ENCODE measurements at regions not wholly inside any gene's neighbourhood (a gene's known extent, or its start where the extent isn't known, plus 50 kb on each side); places are given as distances from the start of the nearest gene placed in this dataset.

DNA sequence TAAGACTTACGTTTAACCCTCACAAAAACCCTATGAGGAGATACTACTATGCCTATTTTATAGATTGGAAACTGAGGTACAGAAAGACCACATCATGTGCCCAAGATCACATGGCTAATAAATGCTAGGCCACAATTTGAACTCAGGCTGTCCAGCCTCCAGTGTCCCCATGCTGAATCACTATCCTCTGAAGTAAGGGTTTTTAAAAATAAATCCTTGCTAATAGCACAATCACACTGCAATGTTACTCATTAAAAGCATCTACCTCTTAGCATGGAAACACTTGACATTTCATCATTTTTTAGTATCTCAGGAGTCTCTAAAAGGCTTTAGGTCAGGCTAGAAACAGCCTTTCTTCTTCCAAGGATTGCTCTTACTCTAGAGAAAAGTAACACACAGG is 50.0 kb upstream of the PPP1R3C start:
- Histone ChIP-seq H3K27me3 (ENCODE audit: low read depth) (0 out of 2 replicates have a peak, but pooled peaks cover 2% of the 10 kb centered on the region), H3K9me3 (no peaks in the 10 kb centered on the region), H3K36me3 (replicated peaks) (no peaks in the 10 kb centered on the region), H3K4me1 (no peaks in the 10 kb centered on the region), H3K4me3 (no peak overlapping the region)
- DNase-seq (ENCODE audit: low spot score in 2 of 2): no peak
- in situ Hi-C loops (cut with MboI; ENCODE audit: low sequenced_read_pairs): no loop called here

All from HAP-1 (cell line).